ENCODE measurements at regions not wholly inside any gene's neighbourhood (a gene's known extent, or its start where the extent isn't known, plus 50 kb on each side); places are given as distances from the start of the nearest gene placed in this dataset.

DNA sequence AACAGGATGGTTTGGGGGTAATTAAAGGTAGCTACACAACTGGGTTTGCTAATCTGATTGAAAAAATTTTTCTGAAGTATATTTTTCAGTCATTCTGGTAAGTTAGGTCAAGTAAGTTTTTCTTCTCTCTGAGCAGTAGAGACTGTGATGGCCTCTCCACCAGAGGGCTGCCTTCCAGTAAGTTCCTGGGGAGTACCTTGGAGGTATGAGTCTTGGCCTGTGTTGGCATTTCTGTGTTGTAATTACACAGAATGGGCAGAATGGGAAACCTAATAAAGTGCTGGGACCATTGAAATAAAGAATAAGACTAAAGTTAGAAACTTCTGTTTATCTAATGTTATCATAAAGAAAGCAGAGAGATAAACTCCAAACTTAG, 430.8 kb downstream of the ARHGEF28 start:
- Histone ChIP-seq H3K27ac (ENCODE audit: control insufficient read depth, insufficient read depth) (no peak overlapping the region), H4K20me1 (ENCODE audit: control insufficient read depth, insufficient read depth) (no peaks in the 10 kb centered on the region), H3K36me3 (ENCODE audit: control insufficient read depth in 2 of 2, insufficient read depth in 2 of 2, low read length in 1 of 2) (no peaks in the 10 kb centered on the region), H3K4me1 (ENCODE audit: control insufficient read depth, insufficient read depth, low read length) (no peaks in the 10 kb centered on the region), H3K4me3 (no peak overlapping the region), H3K9ac (ENCODE audit: control insufficient read depth, insufficient read depth, low read length) (no peak overlapping the region), H3K27me3 (replicated peaks in 1 of 2; ENCODE audit: control insufficient read depth in 2 of 2, insufficient read depth in 2 of 2, low read length in 1 of 2) (no peaks in the 10 kb centered on the region), H3K79me2 (ENCODE audit: control insufficient read depth, insufficient read depth, low read length) (no peaks in the 10 kb centered on the region), H3K4me2 (ENCODE audit: control insufficient read depth, insufficient read depth) (no peak overlapping the region), H2AFZ (ENCODE audit: control insufficient read depth, low read depth, low read length) (no peak overlapping the region), H3K9me3 (replicated peaks; ENCODE audit: control insufficient read depth, insufficient read depth, low read length) (no peaks in the 10 kb centered on the region)
- intact Hi-C loops (cut with micrococcal nuclease; ENCODE audit: unreplicated experiment): no loop called here
- ChIA-PET RAD21 (ENCODE audit: unreplicated experiment) (interaction anchor here (1.3 to 1.5 kb wide), 4 partner anchors 11 to 584 kb away, joined by 3 to 11 read pairs (median 4); partner anchors contain the start of gene ENC1), CTCF (interaction anchor here (0.7 to 2.0 kb wide), 5 partner anchors 9 to 584 kb away, joined by 3 to 8 read pairs (median 5); partner anchors contain the start of gene ENC1), POLR2A (no interaction called here), SMC1A (ENCODE audit: uncharacterized antibody, unreplicated experiment) (interaction anchor here (1.0 to 1.8 kb wide), 11 partner anchors 8 to 590 kb away, joined by 3 to 7 read pairs (median 4); no protein-coding TSS in a partner anchor)
- DNase-seq (ENCODE audit: low read depth, low spot score) (no peak), ATAC-seq (peak; percentile 81), FAIRE-seq (no peak)
- in situ Hi-C loops (cut with MboI): no loop called here
- BruUV-seq (replicated peaks): no TSS peak
- TF ChIP-seq, protein P1, sequence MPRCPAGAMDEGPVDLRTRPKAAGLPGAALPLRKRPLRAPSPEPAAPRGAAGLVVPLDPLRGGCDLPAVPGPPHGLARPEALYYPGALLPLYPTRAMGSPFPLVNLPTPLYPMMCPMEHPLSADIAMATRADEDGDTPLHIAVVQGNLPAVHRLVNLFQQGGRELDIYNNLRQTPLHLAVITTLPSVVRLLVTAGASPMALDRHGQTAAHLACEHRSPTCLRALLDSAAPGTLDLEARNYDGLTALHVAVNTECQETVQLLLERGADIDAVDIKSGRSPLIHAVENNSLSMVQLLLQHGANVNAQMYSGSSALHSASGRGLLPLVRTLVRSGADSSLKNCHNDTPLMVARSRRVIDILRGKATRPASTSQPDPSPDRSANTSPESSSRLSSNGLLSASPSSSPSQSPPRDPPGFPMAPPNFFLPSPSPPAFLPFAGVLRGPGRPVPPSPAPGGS (IDR thresholded peaks at IDR 0.05; ENCODE audit: borderline replicate concordance, insufficient read depth, low read depth, low read length, poor library complexity, severe bottlenecking): no peak
- TF ChIP-seq FOS (IDR thresholded peaks at IDR 0.05; ENCODE audit: borderline replicate concordance, extremely low read depth, insufficient read length): no peak
- no peak for TF ChIP-seq IKZF1 (conservative IDR thresholded peaks at IDR 0.05)
- TF ChIP-seq, protein P2, sequence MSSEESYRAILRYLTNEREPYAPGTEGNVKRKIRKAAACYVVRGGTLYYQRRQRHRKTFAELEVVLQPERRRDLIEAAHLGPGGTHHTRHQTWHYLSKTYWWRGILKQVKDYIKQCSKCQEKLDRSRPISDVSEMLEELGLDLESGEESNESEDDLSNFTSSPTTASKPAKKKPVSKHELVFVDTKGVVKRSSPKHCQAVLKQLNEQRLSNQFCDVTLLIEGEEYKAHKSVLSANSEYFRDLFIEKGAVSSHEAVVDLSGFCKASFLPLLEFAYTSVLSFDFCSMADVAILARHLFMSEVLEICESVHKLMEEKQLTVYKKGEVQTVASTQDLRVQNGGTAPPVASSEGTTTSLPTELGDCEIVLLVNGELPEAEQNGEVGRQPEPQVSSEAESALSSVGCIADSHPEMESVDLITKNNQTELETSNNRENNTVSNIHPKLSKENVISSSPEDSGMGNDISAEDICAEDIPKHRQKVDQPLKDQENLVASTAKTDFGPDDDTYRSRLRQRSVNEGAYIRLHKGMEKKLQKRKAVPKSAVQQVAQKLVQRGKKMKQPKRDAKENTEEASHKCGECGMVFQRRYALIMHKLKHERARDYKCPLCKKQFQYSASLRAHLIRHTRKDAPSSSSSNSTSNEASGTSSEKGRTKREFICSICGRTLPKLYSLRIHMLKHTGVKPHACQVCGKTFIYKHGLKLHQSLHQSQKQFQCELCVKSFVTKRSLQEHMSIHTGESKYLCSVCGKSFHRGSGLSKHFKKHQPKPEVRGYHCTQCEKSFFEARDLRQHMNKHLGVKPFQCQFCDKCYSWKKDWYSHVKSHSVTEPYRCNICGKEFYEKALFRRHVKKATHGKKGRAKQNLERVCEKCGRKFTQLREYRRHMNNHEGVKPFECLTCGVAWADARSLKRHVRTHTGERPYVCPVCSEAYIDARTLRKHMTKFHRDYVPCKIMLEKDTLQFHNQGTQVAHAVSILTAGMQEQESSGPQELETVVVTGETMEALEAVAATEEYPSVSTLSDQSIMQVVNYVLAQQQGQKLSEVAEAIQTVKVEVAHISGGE (CRISPR knock-in tag; IDR thresholded peaks at IDR 0.05): no peak
- no peak for TF ChIP-seq EP300 (IDR thresholded peaks at IDR 0.05; ENCODE audit: borderline replicate concordance in 1 of 2, control insufficient read depth in 1 of 2, low read depth in 2 of 2, low read length in 2 of 2)
- TF ChIP-seq, protein P3, sequence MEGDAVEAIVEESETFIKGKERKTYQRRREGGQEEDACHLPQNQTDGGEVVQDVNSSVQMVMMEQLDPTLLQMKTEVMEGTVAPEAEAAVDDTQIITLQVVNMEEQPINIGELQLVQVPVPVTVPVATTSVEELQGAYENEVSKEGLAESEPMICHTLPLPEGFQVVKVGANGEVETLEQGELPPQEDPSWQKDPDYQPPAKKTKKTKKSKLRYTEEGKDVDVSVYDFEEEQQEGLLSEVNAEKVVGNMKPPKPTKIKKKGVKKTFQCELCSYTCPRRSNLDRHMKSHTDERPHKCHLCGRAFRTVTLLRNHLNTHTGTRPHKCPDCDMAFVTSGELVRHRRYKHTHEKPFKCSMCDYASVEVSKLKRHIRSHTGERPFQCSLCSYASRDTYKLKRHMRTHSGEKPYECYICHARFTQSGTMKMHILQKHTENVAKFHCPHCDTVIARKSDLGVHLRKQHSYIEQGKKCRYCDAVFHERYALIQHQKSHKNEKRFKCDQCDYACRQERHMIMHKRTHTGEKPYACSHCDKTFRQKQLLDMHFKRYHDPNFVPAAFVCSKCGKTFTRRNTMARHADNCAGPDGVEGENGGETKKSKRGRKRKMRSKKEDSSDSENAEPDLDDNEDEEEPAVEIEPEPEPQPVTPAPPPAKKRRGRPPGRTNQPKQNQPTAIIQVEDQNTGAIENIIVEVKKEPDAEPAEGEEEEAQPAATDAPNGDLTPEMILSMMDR (IDR thresholded peaks at IDR 0.05 in 2 of 3, conservative IDR thresholded peaks at IDR 0.05 in 1 of 3; ENCODE audit: control insufficient read depth in 2 of 3, extremely low read depth in 1 of 3, insufficient read depth in 1 of 3, low read depth in 3 of 3, low read length in 3 of 3): peak; percentile 15 to 36 (median 33); a peak in 4 of 6 replicates
- no peak for TF ChIP-seq PRDM15 (CRISPR knock-in tag; IDR thresholded peaks at IDR 0.05)
- TF ChIP-seq KAT2A (conservative IDR thresholded peaks at IDR 0.05; ENCODE audit: control insufficient read depth, low read depth, low read length): no peak
- TF ChIP-seq, protein P4, sequence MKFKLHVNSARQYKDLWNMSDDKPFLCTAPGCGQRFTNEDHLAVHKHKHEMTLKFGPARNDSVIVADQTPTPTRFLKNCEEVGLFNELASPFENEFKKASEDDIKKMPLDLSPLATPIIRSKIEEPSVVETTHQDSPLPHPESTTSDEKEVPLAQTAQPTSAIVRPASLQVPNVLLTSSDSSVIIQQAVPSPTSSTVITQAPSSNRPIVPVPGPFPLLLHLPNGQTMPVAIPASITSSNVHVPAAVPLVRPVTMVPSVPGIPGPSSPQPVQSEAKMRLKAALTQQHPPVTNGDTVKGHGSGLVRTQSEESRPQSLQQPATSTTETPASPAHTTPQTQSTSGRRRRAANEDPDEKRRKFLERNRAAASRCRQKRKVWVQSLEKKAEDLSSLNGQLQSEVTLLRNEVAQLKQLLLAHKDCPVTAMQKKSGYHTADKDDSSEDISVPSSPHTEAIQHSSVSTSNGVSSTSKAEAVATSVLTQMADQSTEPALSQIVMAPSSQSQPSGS (IDR thresholded peaks at IDR 0.05; ENCODE audit: low read length): no peak
- TF ChIP-seq TARDBP (IDR thresholded peaks at IDR 0.05; ENCODE audit: borderline replicate concordance): no peak
- 0 out of 2 replicates have a peak, but pooled peaks have one; percentile 24 for TF ChIP-seq RAD21 (IDR thresholded peaks at IDR 0.05; ENCODE audit: insufficient read depth, low read depth, low read length)
